ENCODE measurements at regions not wholly inside any gene's neighbourhood (a gene's known extent, or its start where the extent isn't known, plus 50 kb on each side); places are given as distances from the start of the nearest gene placed in this dataset.

- no peak for DNase-seq
Observed at GRCh38 chr13:104436555-104436954, 1370.3 kb upstream of the SLC10A2 start.

- DNase-seq, result no peak
Observed at GRCh38 chr13:104431895-104432294, 1365.7 kb upstream of the SLC10A2 start.

- no peak for DNase-seq
Observed at GRCh38 chr13:104426435-104426834, 1360.2 kb upstream of the SLC10A2 start.

GRCh38 chr13:104422668-104423067, 1356.5 kb upstream of the SLC10A2 start:
- DNase-seq, result no peak

GRCh38 chr13:104416973-104417372, 1350.8 kb upstream of the SLC10A2 start:
- no peak for DNase-seq

GRCh38 chr13:104414771-104415170, 1348.6 kb upstream of the SLC10A2 start:
- no peak for DNase-seq

- no peak for DNase-seq
Observed at GRCh38 chr13:104414181-104414580, 1348.0 kb upstream of the SLC10A2 start.

GRCh38 chr13:104411141-104411765, 1345.0 kb upstream of the SLC10A2 start:
- DNase-seq, result no peak

GRCh38 chr13:104408733-104409132, 1342.5 kb upstream of the SLC10A2 start:
- DNase-seq, result no peak

GRCh38 chr13:104404325-104404724, 1338.1 kb upstream of the SLC10A2 start:
- no peak for DNase-seq

- DNase-seq, result no peak
Observed at GRCh38 chr13:104389691-104390090, 1323.5 kb upstream of the SLC10A2 start.

- no peak for DNase-seq
Observed at GRCh38 chr13:104387510-104387909, 1321.3 kb upstream of the SLC10A2 start.

- DNase-seq, result no peak
Observed at GRCh38 chr13:104385404-104385803, 1319.2 kb upstream of the SLC10A2 start.

- DNase-seq, result no peak
Observed at GRCh38 chr13:104382951-104383350, 1316.7 kb upstream of the SLC10A2 start.

GRCh38 chr13:104376588-104376987, 1310.4 kb upstream of the SLC10A2 start:
- DNase-seq, result no peak

GRCh38 chr13:104375614-104376013, 1309.4 kb upstream of the SLC10A2 start:
- DNase-seq, result no peak

GRCh38 chr13:104372095-104372655, 1306.0 kb upstream of the SLC10A2 start:
- no peak for DNase-seq

- DNase-seq, result no peak
Observed at GRCh38 chr13:104365430-104365829, 1299.2 kb upstream of the SLC10A2 start.

- no peak for DNase-seq
Observed at GRCh38 chr13:104357672-104358354, 1291.6 kb upstream of the SLC10A2 start.

- DNase-seq, result no peak
Observed at GRCh38 chr13:104357174-104357573, 1291.0 kb upstream of the SLC10A2 start.

GRCh38 chr13:104355041-104355670, 1288.9 kb upstream of the SLC10A2 start:
- no peak for DNase-seq

GRCh38 chr13:104327211-104327610, 1261.0 kb upstream of the SLC10A2 start:
- no peak for DNase-seq

- DNase-seq, result no peak
Observed at GRCh38 chr13:104326523-104326922, 1260.3 kb upstream of the SLC10A2 start.

- DNase-seq, result no peak
Observed at GRCh38 chr13:104321756-104322155, 1255.5 kb upstream of the SLC10A2 start.
